ENCODE measurements at regions not wholly inside any gene's neighbourhood (a gene's known extent, or its start where the extent isn't known, plus 50 kb on each side); places are given as distances from the start of the nearest gene placed in this dataset.

GRCh38 chr5:93320920-93321445 is 260.0 kb downstream of the NR2F1-AS1 start:
- DNase-seq (ENCODE audit: low read depth) = no peak

GRCh38 chr5:93313672-93314071 is 267.3 kb downstream of the NR2F1-AS1 start:
- no peak for DNase-seq (ENCODE audit: low read depth)

- DNase-seq (ENCODE audit: low read depth) = no peak
Observed at GRCh38 chr5:93311881-93312280, 269.1 kb downstream of the NR2F1-AS1 start.

- DNase-seq (ENCODE audit: low read depth) = no peak
Observed at GRCh38 chr5:93307557-93307956, 273.5 kb downstream of the NR2F1-AS1 start.

GRCh38 chr5:93305984-93306383 is 275.0 kb downstream of the NR2F1-AS1 start:
- no peak for DNase-seq (ENCODE audit: low read depth)

GRCh38 chr5:93304456-93305250 is 276.4 kb downstream of the NR2F1-AS1 start:
- DNase-seq (ENCODE audit: low read depth) = no peak

- no peak for DNase-seq (ENCODE audit: low read depth)
Observed at GRCh38 chr5:93303291-93303691, 277.7 kb downstream of the NR2F1-AS1 start.

GRCh38 chr5:93302711-93303110 is 278.3 kb downstream of the NR2F1-AS1 start:
- no peak for DNase-seq (ENCODE audit: low read depth)

- no peak for DNase-seq (ENCODE audit: low read depth)
Observed at GRCh38 chr5:93300945-93301344, 280.1 kb downstream of the NR2F1-AS1 start.

GRCh38 chr5:93300309-93300923 is 280.6 kb downstream of the NR2F1-AS1 start:
- DNase-seq (ENCODE audit: low read depth) = no peak

GRCh38 chr5:93299681-93300308 is 281.2 kb downstream of the NR2F1-AS1 start:
- DNase-seq (ENCODE audit: low read depth) = no peak

- no peak for DNase-seq (ENCODE audit: low read depth)
Observed at GRCh38 chr5:93297116-93297515, 283.9 kb downstream of the NR2F1-AS1 start.

- no peak for DNase-seq (ENCODE audit: low read depth)
Observed at GRCh38 chr5:93296338-93296737, 284.7 kb downstream of the NR2F1-AS1 start.

GRCh38 chr5:93294996-93295395 is 286.0 kb downstream of the NR2F1-AS1 start:
- DNase-seq (ENCODE audit: low read depth) = no peak

GRCh38 chr5:93294199-93294598 is 286.8 kb downstream of the NR2F1-AS1 start:
- no peak for DNase-seq (ENCODE audit: low read depth)

GRCh38 chr5:93289942-93290341 is 291.1 kb downstream of the NR2F1-AS1 start:
- DNase-seq (ENCODE audit: low read depth) = no peak

GRCh38 chr5:93285461-93285860 is 295.6 kb downstream of the NR2F1-AS1 start:
- no peak for DNase-seq (ENCODE audit: low read depth)

GRCh38 chr5:93281980-93282772 is 298.8 kb downstream of the NR2F1-AS1 start:
- DNase-seq (ENCODE audit: low read depth) = no peak

GRCh38 chr5:93280518-93280917 is 300.5 kb downstream of the NR2F1-AS1 start:
- DNase-seq (ENCODE audit: low read depth) = no peak

GRCh38 chr5:93279296-93279963 is 301.6 kb downstream of the NR2F1-AS1 start:
- no peak for DNase-seq (ENCODE audit: low read depth)

GRCh38 chr5:93278896-93279295 is 302.1 kb downstream of the NR2F1-AS1 start:
- no peak for DNase-seq (ENCODE audit: low read depth)

GRCh38 chr5:93277051-93277450 is 304.0 kb downstream of the NR2F1-AS1 start:
- DNase-seq (ENCODE audit: low read depth) = no peak

Measured in HS-27A (cell line).